ENCODE measurements at regions not wholly inside any gene's neighbourhood (a gene's known extent, or its start where the extent isn't known, plus 50 kb on each side); places are given as distances from the start of the nearest gene placed in this dataset.

DNA sequence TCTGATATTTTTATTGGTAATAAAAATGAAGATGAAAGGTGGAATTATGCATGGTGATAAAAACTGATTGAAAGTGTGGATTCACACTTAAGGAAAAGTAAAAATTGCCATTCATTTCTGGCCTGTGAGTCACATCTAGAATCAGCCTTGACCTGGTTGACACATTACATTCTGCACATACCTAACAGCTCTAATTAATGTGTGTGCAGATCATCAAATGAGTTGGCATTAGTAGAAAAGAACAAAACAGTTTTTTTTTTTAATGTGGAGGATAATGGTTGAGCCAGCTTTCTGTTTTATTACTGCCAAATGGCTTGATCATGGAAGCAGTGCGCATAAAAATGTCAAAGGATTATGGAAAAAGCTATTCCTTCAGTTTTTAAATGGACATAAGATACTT, 142.6 kb upstream of the TMEM196 start:
- no peak for TF ChIP-seq ZBTB7A (tag by site-specific recombination; IDR thresholded peaks at IDR 0.05; ENCODE audit: low read depth)
- no peak for TF ChIP-seq GLIS2 (tag by site-specific recombination; IDR thresholded peaks at IDR 0.05)
- TF ChIP-seq CTCF (tag by site-specific recombination; IDR thresholded peaks at IDR 0.05) = no peak
- TF ChIP-seq ZFP3 (tag by site-specific recombination; IDR thresholded peaks at IDR 0.05; ENCODE audit: low read depth) = no peak
- TF ChIP-seq, protein P1, sequence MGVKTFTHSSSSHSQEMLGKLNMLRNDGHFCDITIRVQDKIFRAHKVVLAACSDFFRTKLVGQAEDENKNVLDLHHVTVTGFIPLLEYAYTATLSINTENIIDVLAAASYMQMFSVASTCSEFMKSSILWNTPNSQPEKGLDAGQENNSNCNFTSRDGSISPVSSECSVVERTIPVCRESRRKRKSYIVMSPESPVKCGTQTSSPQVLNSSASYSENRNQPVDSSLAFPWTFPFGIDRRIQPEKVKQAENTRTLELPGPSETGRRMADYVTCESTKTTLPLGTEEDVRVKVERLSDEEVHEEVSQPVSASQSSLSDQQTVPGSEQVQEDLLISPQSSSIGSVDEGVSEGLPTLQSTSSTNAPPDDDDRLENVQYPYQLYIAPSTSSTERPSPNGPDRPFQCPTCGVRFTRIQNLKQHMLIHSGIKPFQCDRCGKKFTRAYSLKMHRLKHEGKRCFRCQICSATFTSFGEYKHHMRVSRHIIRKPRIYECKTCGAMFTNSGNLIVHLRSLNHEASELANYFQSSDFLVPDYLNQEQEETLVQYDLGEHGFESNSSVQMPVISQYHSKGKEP (tag by site-specific recombination; IDR thresholded peaks at IDR 0.05) = no peak
- no peak for TF ChIP-seq ZNF792 (tag by site-specific recombination; IDR thresholded peaks at IDR 0.05)
- no peak for TF ChIP-seq YY1 (tag by site-specific recombination; IDR thresholded peaks at IDR 0.05)
- TF ChIP-seq, protein P2, sequence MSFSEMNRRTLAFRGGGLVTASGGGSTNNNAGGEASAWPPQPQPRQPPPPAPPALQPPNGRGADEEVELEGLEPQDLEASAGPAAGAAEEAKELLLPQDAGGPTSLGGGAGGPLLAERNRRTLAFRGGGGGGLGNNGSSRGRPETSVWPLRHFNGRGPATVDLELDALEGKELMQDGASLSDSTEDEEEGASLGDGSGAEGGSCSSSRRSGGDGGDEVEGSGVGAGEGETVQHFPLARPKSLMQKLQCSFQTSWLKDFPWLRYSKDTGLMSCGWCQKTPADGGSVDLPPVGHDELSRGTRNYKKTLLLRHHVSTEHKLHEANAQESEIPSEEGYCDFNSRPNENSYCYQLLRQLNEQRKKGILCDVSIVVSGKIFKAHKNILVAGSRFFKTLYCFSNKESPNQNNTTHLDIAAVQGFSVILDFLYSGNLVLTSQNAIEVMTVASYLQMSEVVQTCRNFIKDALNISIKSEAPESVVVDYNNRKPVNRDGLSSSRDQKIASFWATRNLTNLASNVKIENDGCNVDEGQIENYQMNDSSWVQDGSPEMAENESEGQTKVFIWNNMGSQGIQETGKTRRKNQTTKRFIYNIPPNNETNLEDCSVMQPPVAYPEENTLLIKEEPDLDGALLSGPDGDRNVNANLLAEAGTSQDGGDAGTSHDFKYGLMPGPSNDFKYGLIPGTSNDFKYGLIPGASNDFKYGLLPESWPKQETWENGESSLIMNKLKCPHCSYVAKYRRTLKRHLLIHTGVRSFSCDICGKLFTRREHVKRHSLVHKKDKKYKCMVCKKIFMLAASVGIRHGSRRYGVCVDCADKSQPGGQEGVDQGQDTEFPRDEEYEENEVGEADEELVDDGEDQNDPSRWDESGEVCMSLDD (tag by site-specific recombination; IDR thresholded peaks at IDR 0.05) = no peak
- no peak for TF ChIP-seq REST (tag by site-specific recombination; IDR thresholded peaks at IDR 0.05)
- no peak for TF ChIP-seq ZEB2 (tag by site-specific recombination; IDR thresholded peaks at IDR 0.05)
- no peak for TF ChIP-seq ZNF292 (tag by site-specific recombination; IDR thresholded peaks at IDR 0.05; ENCODE audit: borderline replicate concordance, low read depth)

Measured in HEK293 (cell line).